Body of pancreas (tissue), 4 donors: ENCODE measurements at regions not wholly inside any gene's neighbourhood (a gene's known extent, or its start where the extent isn't known, plus 50 kb on each side); places are given as distances from the start of the nearest gene placed in this dataset.

Experiments used
- POLR2A ChIP-seq, 3 donors: fragments of 450-650 bp; IDR thresholded peaks; one replicate each; pipeline ENCODE4 v1.6.1; 2016; ENCODE audit warnings: antibody characterized with exemption in 3 of 3, mild to moderate bottlenecking in 2 of 3
- TF ChIP-seq, protein P1 (sequence below), 7 experiments: fragments of 450-650 bp in 4 of 7; fragments of 200-600 bp in 3 of 7; sonication (generic) in 3 of 7; IDR thresholded peaks; one replicate each; pipeline ENCODE4 v1.5.1; 2016 to 2019; ENCODE audit warnings: antibody characterized with exemption in 7 of 7

- TF ChIP-seq, protein P1, sequence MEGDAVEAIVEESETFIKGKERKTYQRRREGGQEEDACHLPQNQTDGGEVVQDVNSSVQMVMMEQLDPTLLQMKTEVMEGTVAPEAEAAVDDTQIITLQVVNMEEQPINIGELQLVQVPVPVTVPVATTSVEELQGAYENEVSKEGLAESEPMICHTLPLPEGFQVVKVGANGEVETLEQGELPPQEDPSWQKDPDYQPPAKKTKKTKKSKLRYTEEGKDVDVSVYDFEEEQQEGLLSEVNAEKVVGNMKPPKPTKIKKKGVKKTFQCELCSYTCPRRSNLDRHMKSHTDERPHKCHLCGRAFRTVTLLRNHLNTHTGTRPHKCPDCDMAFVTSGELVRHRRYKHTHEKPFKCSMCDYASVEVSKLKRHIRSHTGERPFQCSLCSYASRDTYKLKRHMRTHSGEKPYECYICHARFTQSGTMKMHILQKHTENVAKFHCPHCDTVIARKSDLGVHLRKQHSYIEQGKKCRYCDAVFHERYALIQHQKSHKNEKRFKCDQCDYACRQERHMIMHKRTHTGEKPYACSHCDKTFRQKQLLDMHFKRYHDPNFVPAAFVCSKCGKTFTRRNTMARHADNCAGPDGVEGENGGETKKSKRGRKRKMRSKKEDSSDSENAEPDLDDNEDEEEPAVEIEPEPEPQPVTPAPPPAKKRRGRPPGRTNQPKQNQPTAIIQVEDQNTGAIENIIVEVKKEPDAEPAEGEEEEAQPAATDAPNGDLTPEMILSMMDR (IDR thresholded peaks at IDR 0.05), result no peak
- TF ChIP-seq POLR2A (IDR thresholded peaks at IDR 0.05), result no peak
Observed at GRCh38 chr7:4406288-4407058, 275.6 kb upstream of the FOXK1 start.
